ENCODE measurements at regions not wholly inside any gene's neighbourhood (a gene's known extent, or its start where the extent isn't known, plus 50 kb on each side); places are given as distances from the start of the nearest gene placed in this dataset.
"Not testable (repeated sequence)": the region's sequence is repeated elsewhere in the genome, so short reads cannot be mapped to it uniquely, and the experiment has no call there.

- no peak for ATAC-seq
Observed at GRCh38 chrX:1700757-1701156, 85.9 kb downstream of the ASMT start.

- not testable (repeated sequence) for ATAC-seq
Observed at GRCh38 chrX:1701396-1701901, 86.6 kb downstream of the ASMT start.

- ATAC-seq = not testable (repeated sequence)
Observed at GRCh38 chrX:1702142-1702541, 87.3 kb downstream of the ASMT start.

- not testable (repeated sequence) for ATAC-seq
Observed at GRCh38 chrX:1702557-1702956, 87.7 kb downstream of the ASMT start.

- ATAC-seq = not testable (repeated sequence)
Observed at GRCh38 chrX:1709277-1709676, 94.4 kb downstream of the ASMT start.

GRCh38 chrX:1713296-1713695, 98.4 kb downstream of the ASMT start:
- ATAC-seq = no peak

GRCh38 chrX:1717373-1717772, 102.5 kb downstream of the ASMT start:
- ATAC-seq = no peak

- ATAC-seq = no peak
Observed at GRCh38 chrX:1719270-1719669, 104.4 kb downstream of the ASMT start.

- ATAC-seq = no peak
Observed at GRCh38 chrX:1720836-1721235, 106.0 kb downstream of the ASMT start.

- no peak for ATAC-seq
Observed at GRCh38 chrX:1725472-1725871, 110.6 kb downstream of the ASMT start.

GRCh38 chrX:1727531-1728027, 112.7 kb downstream of the ASMT start:
- ATAC-seq = no peak

- ATAC-seq = no peak
Observed at GRCh38 chrX:1734806-1735205, 119.9 kb downstream of the ASMT start.

- no peak for ATAC-seq
Observed at GRCh38 chrX:1741816-1742394, 127.0 kb downstream of the ASMT start.

GRCh38 chrX:1743105-1743504, 128.2 kb downstream of the ASMT start:
- ATAC-seq = no peak

GRCh38 chrX:1743663-1744062, 128.8 kb downstream of the ASMT start:
- no peak for ATAC-seq

GRCh38 chrX:1748408-1748807, 133.5 kb downstream of the ASMT start:
- no peak for ATAC-seq

- ATAC-seq = no peak
Observed at GRCh38 chrX:1749499-1749898, 134.6 kb downstream of the ASMT start.

GRCh38 chrX:1750267-1750666, 135.4 kb downstream of the ASMT start:
- no peak for ATAC-seq

GRCh38 chrX:1751781-1752180, 136.9 kb downstream of the ASMT start:
- ATAC-seq = no peak

GRCh38 chrX:1752799-1753198, 137.9 kb downstream of the ASMT start:
- ATAC-seq = not testable (repeated sequence)

GRCh38 chrX:1754077-1754476, 139.2 kb downstream of the ASMT start:
- ATAC-seq = no peak

GRCh38 chrX:1763294-1763693, 148.4 kb downstream of the ASMT start:
- no peak for ATAC-seq

GRCh38 chrX:1764883-1765364, 150.1 kb downstream of the ASMT start:
- ATAC-seq = not testable (repeated sequence)

GRCh38 chrX:1767026-1767425, 152.2 kb downstream of the ASMT start:
- no peak for ATAC-seq

- ATAC-seq = peak; percentile 60 to 63
Observed at GRCh38 chrX:1778817-1779216, 164.0 kb downstream of the ASMT start.
